Ovary (tissue), 3 donors: ENCODE measurements at regions not wholly inside any gene's neighbourhood (a gene's known extent, or its start where the extent isn't known, plus 50 kb on each side); places are given as distances from the start of the nearest gene placed in this dataset.

Experiments
- CTCF ChIP-seq, 3 donors: fragments of 450-650 bp in 2 of 3; fragments of 200-600 bp in 1 of 3; IDR thresholded peaks; one replicate each; pipeline versions ENCODE4 v1.5.1 to v1.8.0; 2016 to 2022; ENCODE audit warnings: antibody characterized with exemption in 3 of 3, mild to moderate bottlenecking in 1 of 3
- EP300 ChIP-seq: sonication (generic); formaldehyde crosslinking; IDR thresholded peaks from one replicate; pipeline ENCODE4 v1.6.1; 2017; ENCODE audit warnings: antibody characterized with exemption
- POLR2A ChIP-seq: fragments of 450-650 bp; IDR thresholded peaks from one replicate; pipeline ENCODE4 v1.6.1; 2017; ENCODE audit warnings: antibody characterized with exemption, mild to moderate bottlenecking, moderate library complexity
- donor health status: DM: no; HTN: no; CAD: no.

GRCh38 chr5:160922311-160922710 is 70.3 kb upstream of the ATP10B start:
- no peak for TF ChIP-seq CTCF (IDR thresholded peaks at IDR 0.05)
- TF ChIP-seq POLR2A, result no peak
- no peak for TF ChIP-seq EP300
